CD4-positive, alpha-beta T cell treated with Interleukin-15 for 4 hours (primary cell): ENCODE measurements at regions not wholly inside any gene's neighbourhood (a gene's known extent, or its start where the extent isn't known, plus 50 kb on each side); places are given as distances from the start of the nearest gene placed in this dataset.

Experiments
- DNase-seq: peaks from one replicate; pipeline ENCODE4 v3.0.0-alpha.2; 2020; ENCODE audit warnings: low spot score

DNA sequence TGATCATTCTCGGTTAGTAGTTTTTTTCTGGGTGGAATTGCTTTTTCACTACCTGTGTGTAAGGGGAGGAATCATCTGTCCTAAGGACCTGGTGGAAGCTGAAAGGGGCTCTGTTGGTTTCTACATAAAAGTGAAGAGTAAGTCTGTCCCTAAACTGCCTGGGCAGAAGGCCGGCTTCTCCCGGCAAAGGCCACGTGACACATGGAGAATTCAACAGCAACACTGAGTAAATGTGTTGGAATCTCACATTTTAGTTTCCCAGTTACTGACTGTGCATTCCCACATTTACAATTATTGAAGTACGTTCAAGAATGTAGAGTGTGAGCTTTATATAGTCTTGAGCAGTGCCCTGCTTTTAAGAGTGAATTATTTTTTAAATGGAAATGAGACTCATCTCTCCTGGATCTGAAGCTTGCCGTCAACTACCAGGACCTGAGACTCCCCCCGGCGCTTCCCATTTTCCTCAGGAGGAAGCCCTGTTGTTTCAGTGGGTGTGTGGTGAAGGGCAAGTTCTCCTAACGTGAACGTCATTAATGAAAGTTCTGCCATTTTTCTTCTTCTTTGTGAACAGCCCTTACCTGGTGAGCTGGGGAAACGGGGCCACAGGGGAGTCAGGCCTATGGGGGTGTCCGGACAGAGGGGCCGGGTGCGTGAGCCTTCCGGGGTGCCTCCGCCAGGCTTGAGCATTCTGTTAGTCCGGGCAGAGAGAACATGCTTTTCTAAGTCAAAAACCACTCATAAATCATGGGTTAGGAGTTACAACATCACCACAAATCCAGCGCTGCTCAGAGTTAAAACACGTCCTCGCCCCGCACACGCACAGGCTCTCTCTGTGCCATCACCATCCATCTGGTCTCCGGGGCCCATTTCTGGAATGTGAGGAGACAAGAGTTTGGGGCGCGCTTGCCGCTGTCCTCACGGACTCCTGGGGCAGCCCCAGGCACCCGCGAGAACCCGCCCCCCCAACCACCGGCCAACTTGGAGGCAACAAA is 56.6 kb upstream of the SMOC2 start:
- DNase-seq: no peak

DNA sequence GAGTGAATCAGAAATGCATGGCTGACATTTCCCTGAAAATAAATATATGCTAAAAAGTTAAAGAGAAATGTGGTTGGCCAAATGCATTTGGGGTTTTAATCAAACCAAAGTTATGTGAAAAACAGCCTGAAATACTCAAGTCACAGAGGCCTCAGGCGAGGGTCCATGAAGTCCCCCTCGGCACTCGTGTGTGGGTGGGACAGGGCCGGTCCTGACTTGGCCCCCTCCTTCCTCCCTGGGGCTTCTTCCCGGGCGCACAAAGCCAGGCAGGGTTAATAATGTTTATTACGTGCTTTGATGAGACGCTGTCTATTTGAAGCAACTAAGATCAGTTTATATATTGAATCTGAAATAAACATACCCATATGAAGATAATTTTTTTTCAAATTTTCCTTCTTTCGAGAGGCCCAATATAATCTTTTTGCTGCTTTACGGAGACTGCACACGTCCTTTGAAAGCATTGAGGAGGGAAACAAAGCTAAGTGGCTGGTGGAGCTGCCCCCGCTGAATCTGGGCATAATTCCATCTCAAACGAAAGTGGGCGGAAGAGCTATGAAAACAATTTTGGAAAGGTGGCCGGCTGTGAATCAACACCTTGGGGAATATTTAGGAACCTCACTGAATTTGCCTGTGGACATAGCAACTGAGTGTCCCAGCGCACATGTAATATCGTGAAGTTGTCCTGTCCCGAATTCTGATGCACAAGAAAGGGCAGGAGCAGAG is 55.8 kb upstream of the SMOC2 start:
- DNase-seq: no peak

DNA sequence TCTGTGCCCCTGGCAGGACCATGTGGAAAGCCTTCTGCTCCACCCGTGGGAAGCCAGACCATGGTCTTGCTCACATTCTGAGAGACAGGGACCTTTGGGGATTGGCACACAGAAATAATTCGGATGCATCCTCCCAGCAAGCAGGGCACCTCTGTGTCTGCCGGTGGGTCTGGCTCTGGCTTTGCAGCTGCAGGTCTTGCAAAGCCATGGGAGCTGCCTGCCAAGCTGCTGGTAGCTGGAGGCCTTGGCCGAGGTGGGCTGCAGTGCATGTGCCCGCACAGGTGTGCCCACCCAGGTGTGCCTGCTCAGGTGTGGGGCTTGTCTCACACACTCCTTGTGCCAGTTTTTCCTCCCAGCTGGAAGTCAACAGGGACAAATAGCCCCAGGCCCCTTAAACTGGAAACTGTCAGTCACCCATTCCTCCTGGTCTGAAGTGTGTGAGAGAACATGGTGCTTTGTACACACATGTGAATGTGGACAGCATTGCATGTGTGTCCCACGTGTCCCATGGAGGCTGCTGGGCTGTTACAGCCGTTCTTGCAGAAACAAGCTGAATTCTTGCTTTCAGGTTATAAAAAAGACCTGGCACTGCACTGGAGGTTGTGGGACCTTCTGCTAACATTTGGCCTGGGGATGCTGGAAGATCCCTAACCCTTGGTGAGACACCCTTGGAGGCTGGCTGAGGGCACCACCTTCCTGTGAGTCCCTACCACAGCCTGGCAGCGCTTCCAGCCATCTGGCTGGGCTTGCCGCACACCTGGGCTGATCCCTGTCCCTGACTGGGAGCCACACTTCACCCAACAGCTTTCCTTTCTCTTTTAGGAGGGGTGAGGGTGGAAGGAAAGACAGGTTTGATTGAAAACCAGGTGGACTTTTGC is 54.9 kb upstream of the SMOC2 start:
- no peak for DNase-seq

DNA sequence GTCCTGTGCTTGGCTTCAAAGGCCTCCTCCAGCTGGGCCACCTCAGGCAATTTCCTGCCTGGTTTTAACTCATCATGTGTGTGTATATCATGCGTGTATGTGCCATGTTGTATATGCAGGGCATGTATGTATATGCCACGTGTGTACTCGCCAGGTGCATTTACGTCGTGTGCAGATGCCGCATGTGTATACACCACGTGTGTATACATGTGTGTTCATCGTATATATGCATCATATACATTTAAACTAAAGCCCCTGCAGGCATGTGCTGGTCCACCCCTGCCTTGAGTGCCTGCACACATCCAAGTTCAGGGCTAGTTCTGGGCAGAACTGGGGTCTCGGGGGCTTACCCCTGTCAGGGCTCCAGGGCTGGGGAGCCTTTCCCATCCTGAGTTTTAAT is 54.0 kb upstream of the SMOC2 start:
- DNase-seq: no peak

- DNase-seq: no peak
Observed at GRCh38 chr6:168387426-168387825, 53.6 kb upstream of the SMOC2 start.

- DNase-seq: no peak
Observed at GRCh38 chr6:168387911-168388310, 53.1 kb upstream of the SMOC2 start.

GRCh38 chr6:168388641-168389633 is 52.0 kb upstream of the SMOC2 start:
- DNase-seq: no peak

- no peak for DNase-seq
Observed at GRCh38 chr6:168390749-168391420, 50.1 kb upstream of the SMOC2 start.
